Body of pancreas (tissue), 4 donors: ENCODE measurements at regions not wholly inside any gene's neighbourhood (a gene's known extent, or its start where the extent isn't known, plus 50 kb on each side); places are given as distances from the start of the nearest gene placed in this dataset.
"Not testable (repeated sequence)": the region's sequence is repeated elsewhere in the genome, so short reads cannot be mapped to it uniquely, and the experiment has no call there.

Experiments
- ATAC-seq: fragments of 150-250 bp; one replicate; pipeline ENCODE4 v1.9.1; 2016
- DNase-seq, 4 donors: peaks; one replicate each; pipeline ENCODE4 v3.0.0-alpha.2; 2019
- H3K27ac ChIP-seq, 4 donors: fragments of 200-600 bp; sonication (generic); 1 replicate in 3 of 4; 2 replicates in 1 of 4; pipeline versions ENCODE4 v1.5.1 to v1.6.1; 2016 to 2019; ENCODE audit warnings: mild to moderate bottlenecking in 1 of 4, mixed read lengths in 1 of 4, moderate library complexity in 1 of 4
- H3K27me3 ChIP-seq, 2 donors: fragments of 200-600 bp; sonication (generic); one replicate each; pipeline ENCODE4 v1.6.0; 2016; ENCODE audit warnings: mild to moderate bottlenecking in 1 of 2
- H3K36me3 ChIP-seq, 2 donors: fragments of 200-600 bp; sonication (generic); replicated peaks in 1 of 2; 2 replicates each; pipeline ENCODE4 v1.5.1; 2016; ENCODE audit warnings: low read depth in 2 of 2; ENCODE audit not compliant: insufficient read depth in 1 of 2
- H3K4me1 ChIP-seq: fragments of 200-600 bp; sonication (generic); one replicate; pipeline ENCODE4 v1.6.0; 2016
- H3K4me3 ChIP-seq, 2 donors: fragments of 200-600 bp; sonication (generic); 1 replicate in 1 of 2; 2 replicates in 1 of 2; pipeline ENCODE4 v1.5.1; 2016 to 2019
- H3K9me3 ChIP-seq, 3 donors: fragments of 200-600 bp; sonication (generic); 1 replicate in 2 of 3; 2 replicates in 1 of 3; pipeline ENCODE4 v1.5.1; 2016
- CTCF ChIP-seq, 7 experiments: fragments of 450-650 bp in 4 of 7; fragments of 200-600 bp in 3 of 7; sonication (generic) in 3 of 7; IDR thresholded peaks; one replicate each; pipeline ENCODE4 v1.5.1; 2016 to 2019; ENCODE audit warnings: antibody characterized with exemption in 7 of 7
- POLR2A ChIP-seq, 3 donors: fragments of 450-650 bp; IDR thresholded peaks; one replicate each; pipeline ENCODE4 v1.6.1; 2016; ENCODE audit warnings: antibody characterized with exemption in 3 of 3, mild to moderate bottlenecking in 2 of 3
- WGBS, 2 donors: methylation state at CpG; one replicate each; pipeline ENCODE4 v1.1.5; 2017; 5-methylcytosine and 5-hydroxymethylcytosine counted together
- intact Hi-C: fragments of 100-400 bp; cut with DNase I; formaldehyde crosslinking; loops from one replicate; pipeline ENCODE4 v1.15.1; 2023

- Histone ChIP-seq H3K9me3 (no peaks in the 10 kb centered on the region), H3K27ac (no peak overlapping the region), H3K4me1 (no peaks in the 10 kb centered on the region), H3K4me3 (no peak overlapping the region), H3K36me3 (no peaks in the 10 kb centered on the region), H3K27me3 (no peaks in the 10 kb centered on the region)
- ATAC-seq (no peak), DNase-seq (no peak)
- intact Hi-C loops = no loop called here
- 86 to 92% methylated on average over 5 to 7 of the region's 7 CpGs for WGBS, 2 donors
- TF ChIP-seq POLR2A (IDR thresholded peaks at IDR 0.05) (no peak), CTCF (IDR thresholded peaks at IDR 0.05) (no peak)
Measured at GRCh38 chr10:124242365-124242764, 149.0 kb upstream of the CHST15 start.

GRCh38 chr10:124241510-124241909 is 148.1 kb upstream of the CHST15 start:
- H3K36me3 ChIP-seq, DNase-seq, H3K9me3 ChIP-seq, H3K4me1 ChIP-seq, intact Hi-C loops, ATAC-seq, H3K4me3 ChIP-seq, H3K27ac ChIP-seq, H3K27me3 ChIP-seq: not testable (repeated sequence)
- 89 to 96% methylated on average over 5 of the region's 5 CpGs for WGBS, 2 donors

GRCh38 chr10:124240839-124241291 is 147.5 kb upstream of the CHST15 start:
- TF ChIP-seq POLR2A (IDR thresholded peaks at IDR 0.05) (no peak), CTCF (IDR thresholded peaks at IDR 0.05) (no peak)
- DNase-seq (no peak), ATAC-seq (no peak)
- Histone ChIP-seq H3K27ac (no peak overlapping the region), H3K9me3 (no peaks in the 10 kb centered on the region), H3K4me3 (no peak overlapping the region), H3K27me3 (no peaks in the 10 kb centered on the region), H3K4me1 (no peaks in the 10 kb centered on the region), H3K36me3 (no peaks in the 10 kb centered on the region)
- intact Hi-C loops = no loop called here
- 58 to 61% methylated on average over 14 to 16 of the region's 17 CpGs for WGBS, 2 donors

- no peak for TF ChIP-seq CTCF (IDR thresholded peaks at IDR 0.05)
- intact Hi-C loops = no loop called here
- Histone ChIP-seq H3K4me1 (no peaks in the 10 kb centered on the region), H3K27ac (no peak overlapping the region), H3K9me3 (no peaks in the 10 kb centered on the region), H3K27me3 (no peaks in the 10 kb centered on the region), H3K4me3 (no peak overlapping the region), H3K36me3 (no peaks in the 10 kb centered on the region)
- no peak for ATAC-seq
- WGBS, 2 donors = 74 to 75% methylated on average over 12 of the region's 13 CpGs
- DNase-seq = no peak
Measured at GRCh38 chr10:124239696-124240095, 146.3 kb upstream of the CHST15 start.

- Histone ChIP-seq H3K4me3 (no peak overlapping the region), H3K36me3 (no peaks in the 10 kb centered on the region), H3K9me3 (no peaks in the 10 kb centered on the region), H3K27me3 (no peaks in the 10 kb centered on the region), H3K4me1 (no peaks in the 10 kb centered on the region), H3K27ac (no peak overlapping the region)
- 59 to 75% methylated on average over 2 of the region's 2 CpGs for WGBS, 2 donors
- TF ChIP-seq CTCF (IDR thresholded peaks at IDR 0.05) = no peak
- TF ChIP-seq POLR2A (IDR thresholded peaks at IDR 0.05) = no peak
- intact Hi-C loops = no loop called here
- DNase-seq (no peak), ATAC-seq (no peak)
Measured at GRCh38 chr10:124239134-124239533, 145.7 kb upstream of the CHST15 start.
